Neural progenitor cell (in vitro differentiated cells): ENCODE measurements at regions not wholly inside any gene's neighbourhood (a gene's known extent, or its start where the extent isn't known, plus 50 kb on each side); places are given as distances from the start of the nearest gene placed in this dataset.

Experiments
- EZH2 ChIP-seq: fragments of 200-600 bp; sonication (generic); IDR thresholded peaks from 2 replicates; pipeline ENCODE4 v1.6.1; 2017; ENCODE audit warnings: antibody characterized with exemption, mild to moderate bottlenecking, moderate library complexity
- EZH2phosphoT487 ChIP-seq: fragments of 200-600 bp; sonication (generic); IDR thresholded peaks from 2 replicates; pipeline ENCODE4 v1.6.1; 2017; ENCODE audit warnings: antibody characterized with exemption
- TF ChIP-seq, protein P1 (sequence below): fragments of 200-600 bp; sonication (generic); IDR thresholded peaks from 2 replicates; pipeline ENCODE4 v1.5.1; 2017; ENCODE audit warnings: antibody characterized with exemption, mild to moderate bottlenecking

DNA sequence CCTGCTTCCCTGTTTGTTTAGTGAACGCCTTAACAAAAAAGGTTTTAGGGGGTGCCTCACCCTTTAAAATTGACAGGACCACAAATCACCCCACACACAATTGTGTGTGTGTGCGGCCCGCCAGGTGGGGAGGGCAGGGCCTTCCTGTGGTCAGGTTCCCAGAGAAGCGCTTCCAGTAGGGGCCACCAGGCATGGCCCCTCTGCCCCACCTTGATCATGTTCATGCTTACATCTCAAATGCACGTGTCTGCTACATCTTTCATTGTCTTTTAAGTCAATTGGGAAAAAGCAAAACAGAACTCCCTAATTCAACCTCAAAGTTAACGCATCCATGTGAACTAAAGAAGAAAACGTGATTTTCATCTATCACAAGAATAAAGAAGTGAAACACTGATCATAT, 1335.3 kb downstream of the TBC1D22A start:
- TF ChIP-seq, protein P1, sequence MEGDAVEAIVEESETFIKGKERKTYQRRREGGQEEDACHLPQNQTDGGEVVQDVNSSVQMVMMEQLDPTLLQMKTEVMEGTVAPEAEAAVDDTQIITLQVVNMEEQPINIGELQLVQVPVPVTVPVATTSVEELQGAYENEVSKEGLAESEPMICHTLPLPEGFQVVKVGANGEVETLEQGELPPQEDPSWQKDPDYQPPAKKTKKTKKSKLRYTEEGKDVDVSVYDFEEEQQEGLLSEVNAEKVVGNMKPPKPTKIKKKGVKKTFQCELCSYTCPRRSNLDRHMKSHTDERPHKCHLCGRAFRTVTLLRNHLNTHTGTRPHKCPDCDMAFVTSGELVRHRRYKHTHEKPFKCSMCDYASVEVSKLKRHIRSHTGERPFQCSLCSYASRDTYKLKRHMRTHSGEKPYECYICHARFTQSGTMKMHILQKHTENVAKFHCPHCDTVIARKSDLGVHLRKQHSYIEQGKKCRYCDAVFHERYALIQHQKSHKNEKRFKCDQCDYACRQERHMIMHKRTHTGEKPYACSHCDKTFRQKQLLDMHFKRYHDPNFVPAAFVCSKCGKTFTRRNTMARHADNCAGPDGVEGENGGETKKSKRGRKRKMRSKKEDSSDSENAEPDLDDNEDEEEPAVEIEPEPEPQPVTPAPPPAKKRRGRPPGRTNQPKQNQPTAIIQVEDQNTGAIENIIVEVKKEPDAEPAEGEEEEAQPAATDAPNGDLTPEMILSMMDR: no peak
- TF ChIP-seq EZH2phosphoT487: no peak
- TF ChIP-seq EZH2: no peak
